H1 (cell line): ENCODE measurements at regions not wholly inside any gene's neighbourhood (a gene's known extent, or its start where the extent isn't known, plus 50 kb on each side); places are given as distances from the start of the nearest gene placed in this dataset.

Source experiments
- CTCF ChIA-PET: fragments of 300-600 bp; sonication (Branson Sonifier 250); formaldehyde crosslinking; loops from one replicate; lab custom pipeline; 2021; ENCODE audit not compliant: partially characterized antibody; lab: Charles Lee
- POLR2A ChIA-PET: fragments of 300-600 bp; sonication (Branson Sonifier 250); formaldehyde crosslinking; loops from one replicate; lab custom pipeline; 2021; ENCODE audit warnings: inconsistent platforms; ENCODE audit not compliant: partially characterized antibody; lab: Charles Lee
- DNase-seq, 2 experiments: peaks; one replicate each; pipeline versions ENCODE4 v3.0.0 to v3.0.0-alpha.2; 2010 to 2022; ENCODE audit warnings: low spot score in 2 of 2, low read depth in 1 of 2, mixed read lengths in 1 of 2
- FAIRE-seq: peaks from 2 replicates; lab custom pipeline; 2011; peaks lifted over from hg19 to GRCh38; lab: Jason Lieb, UNC
- H2AFZ ChIP-seq: 2 replicates; pipeline ENCODE4 v1.8.1; 2012; ENCODE audit warnings: low read length, inconsistent platforms
- H2AK5ac ChIP-seq: 2 replicates; pipeline ENCODE4 v1.6.1; 2013; ENCODE audit warnings: low read depth, low read length
- H2BK120ac ChIP-seq: replicated peaks from 2 replicates; pipeline ENCODE3; 2013; ENCODE audit warnings: low read depth, low read length, inconsistent platforms
- H2BK12ac ChIP-seq: 2 replicates; pipeline ENCODE4 v1.6.1; 2013; ENCODE audit warnings: low read depth, low read length
- H2BK15ac ChIP-seq: 2 replicates; pipeline ENCODE4 v1.6.1; 2013; ENCODE audit warnings: low read length
- H2BK20ac ChIP-seq: 2 replicates; pipeline ENCODE4 v1.6.1; 2013; ENCODE audit warnings: low read length
- H2BK5ac ChIP-seq: 2 replicates; pipeline ENCODE4 v1.6.1; 2013; ENCODE audit warnings: low read depth, low read length
- H3K14ac ChIP-seq: 2 replicates; pipeline ENCODE4 v1.6.1; 2013; ENCODE audit warnings: inconsistent platforms; ENCODE audit not compliant: insufficient read length
- H3K18ac ChIP-seq: 2 replicates; pipeline ENCODE4 v1.6.1; 2013; ENCODE audit warnings: low read length; ENCODE audit errors: extremely low read depth
- H3K23ac ChIP-seq: 2 replicates; pipeline ENCODE4 v1.6.1; 2013; ENCODE audit warnings: inconsistent platforms; ENCODE audit not compliant: insufficient read length
- H3K23me2 ChIP-seq: 2 replicates; pipeline ENCODE4 v1.6.1; 2013; ENCODE audit warnings: low read depth, low read length
- H3K27ac ChIP-seq: 2 replicates; pipeline ENCODE4 v1.6.1; 2011; ENCODE audit warnings: low read depth, low read length, inconsistent platforms
- H3K27me3 ChIP-seq, 4 experiments: replicated peaks in 1 of 4; 1 replicate in 1 of 4; 2 replicates in 3 of 4; pipeline versions ENCODE4 v1.6.1 to v1.8.1; 2011 to 2013; ENCODE audit warnings: low read length in 3 of 4, mild to moderate bottlenecking in 3 of 4, inconsistent platforms in 2 of 4, mixed read lengths in 2 of 4, moderate library complexity in 1 of 4; ENCODE audit not compliant: control insufficient read depth in 3 of 4, insufficient read depth in 3 of 4; ENCODE audit errors: extremely low read depth in 1 of 4
- H3K36me3 ChIP-seq, 4 experiments: 2 replicates each; pipeline versions ENCODE4 v1.6.1 to v1.8.1; 2011 to 2013; ENCODE audit warnings: mild to moderate bottlenecking in 4 of 4, low read length in 3 of 4, moderate library complexity in 2 of 4, control low read depth in 1 of 4, inconsistent platforms in 1 of 4; ENCODE audit not compliant: insufficient read depth in 4 of 4, control insufficient read depth in 2 of 4
- H3K4ac ChIP-seq: replicated peaks from 2 replicates; pipeline ENCODE3; 2013; ENCODE audit warnings: low read length, low read depth, mixed read lengths, inconsistent platforms; ENCODE audit not compliant: insufficient read length
- H3K4me1 ChIP-seq, 4 experiments: replicated peaks in 1 of 4; 1 replicate in 1 of 4; 2 replicates in 3 of 4; pipeline versions ENCODE4 v1.6.1 to v1.8.1; 2011 to 2013; ENCODE audit warnings: low read length in 3 of 4, inconsistent platforms in 2 of 4, mixed read lengths in 1 of 4; ENCODE audit not compliant: insufficient read depth in 4 of 4, control insufficient read depth in 3 of 4
- H3K4me2 ChIP-seq, 2 experiments: 2 replicates each; pipeline versions ENCODE4 v1.6.1 to v1.8.1; 2011 to 2013; ENCODE audit warnings: low read depth in 2 of 2, low read length in 2 of 2, control low read depth in 1 of 2, inconsistent platforms in 1 of 2, mild to moderate bottlenecking in 1 of 2; ENCODE audit not compliant: insufficient read depth in 1 of 2
- H3K4me3 ChIP-seq, 4 experiments: fragments of 200-600, 300-600 bp in 1 of 4; sonication (generic), shearing (Covaris generic), sonication (Bioruptor Twin) in 1 of 4; 2 replicates each; pipeline versions ENCODE4 v1.5.1 to v1.8.1; 2011 to 2016; ENCODE audit warnings: low read length in 4 of 4, low read depth in 3 of 4, control low read depth in 2 of 4, inconsistent platforms in 2 of 4, mild to moderate bottlenecking in 2 of 4, mixed read lengths in 1 of 4, moderate library complexity in 1 of 4; ENCODE audit not compliant: insufficient read depth in 2 of 4; ENCODE audit errors: extremely low read depth in 1 of 4
- H3K56ac ChIP-seq: replicated peaks from 2 replicates; pipeline ENCODE3; 2013; ENCODE audit warnings: low read depth, mild to moderate bottlenecking, mixed read lengths, low read length, inconsistent platforms; ENCODE audit not compliant: insufficient read length
- H3K79me1 ChIP-seq: 2 replicates; pipeline ENCODE4 v1.6.1; 2013; ENCODE audit warnings: low read depth, low read length, control low read depth
- H3K79me2 ChIP-seq, 2 experiments: 2 replicates each; pipeline versions ENCODE4 v1.6.1 to v1.8.1; 2012 to 2013; ENCODE audit warnings: low read length in 2 of 2, mild to moderate bottlenecking in 2 of 2, inconsistent platforms in 1 of 2; ENCODE audit not compliant: insufficient read depth in 2 of 2, control insufficient read depth in 1 of 2
- H3K9ac ChIP-seq, 4 experiments: replicated peaks in 1 of 4; 1 replicate in 1 of 4; 2 replicates in 3 of 4; pipeline versions ENCODE4 v1.6.1 to v1.8.1; 2011 to 2013; ENCODE audit warnings: low read depth in 3 of 4, low read length in 3 of 4, control low read depth in 2 of 4, mild to moderate bottlenecking in 2 of 4, moderate library complexity in 2 of 4, inconsistent platforms in 1 of 4; ENCODE audit errors: extremely low read depth in 1 of 4
- H3K9me3 ChIP-seq, 2 experiments: 2 replicates each; pipeline versions ENCODE4 v1.6.1 to v1.8.1; 2012 to 2013; ENCODE audit warnings: mild to moderate bottlenecking in 2 of 2, moderate library complexity in 2 of 2, control low read depth in 1 of 2, inconsistent platforms in 1 of 2, low read depth in 1 of 2, low read length in 1 of 2, mixed read lengths in 1 of 2; ENCODE audit not compliant: insufficient read depth in 2 of 2
- H4K20me1 ChIP-seq, 2 experiments: replicated peaks in 1 of 2; 2 replicates each; pipeline versions ENCODE3 to v1.8.1; 2011 to 2013; ENCODE audit warnings: inconsistent platforms in 2 of 2, low read length in 2 of 2, mild to moderate bottlenecking in 1 of 2; ENCODE audit not compliant: insufficient read depth in 2 of 2, control insufficient read depth in 1 of 2
- H4K5ac ChIP-seq: 2 replicates; pipeline ENCODE4 v1.6.1; 2013; ENCODE audit warnings: low read length, low read depth, mixed read lengths, inconsistent platforms; ENCODE audit not compliant: insufficient read length
- H4K8ac ChIP-seq: 2 replicates; pipeline ENCODE4 v1.8.0; 2013; ENCODE audit warnings: mild to moderate bottlenecking, moderate library complexity, low read length, inconsistent platforms; ENCODE audit not compliant: insufficient read depth; ENCODE audit errors: extremely low read depth
- H4K91ac ChIP-seq: replicated peaks from 2 replicates; pipeline ENCODE3; 2013; ENCODE audit warnings: low read length, mixed read lengths, inconsistent platforms; ENCODE audit not compliant: insufficient read length
- BACH1 ChIP-seq: IDR thresholded peaks from 2 replicates; pipeline ENCODE4 v1.6.1; 2012; ENCODE audit warnings: low read length, improper control_type of control experiment
- CHD1 ChIP-seq: IDR thresholded peaks from 2 replicates; pipeline ENCODE4 v1.6.1; 2012; ENCODE audit warnings: low read depth, low read length, improper control_type of control experiment
- EP300 ChIP-seq, 2 experiments: IDR thresholded peaks; 1 replicate in 1 of 2; 2 replicates in 1 of 2; pipeline ENCODE4 v1.6.1; 2011 to 2012; ENCODE audit warnings: low read depth in 2 of 2, low read length in 2 of 2, mild to moderate bottlenecking in 2 of 2, borderline replicate concordance in 1 of 2, inconsistent platforms in 1 of 2, moderate library complexity in 1 of 2
- GABPA ChIP-seq: IDR thresholded peaks from 2 replicates; pipeline ENCODE4 v1.6.1; 2011; ENCODE audit warnings: mild to moderate bottlenecking, low read length, moderate library complexity, borderline replicate concordance; ENCODE audit not compliant: insufficient read depth
- HDAC2 ChIP-seq, 2 experiments: fragments of 300-600 bp in 1 of 2; sonication (generic) in 1 of 2; IDR thresholded peaks; 2 replicates each; pipeline ENCODE4 v1.6.1; 2011 to 2012; ENCODE audit warnings: low read depth in 2 of 2, low read length in 2 of 2, mild to moderate bottlenecking in 2 of 2, moderate library complexity in 2 of 2, borderline replicate concordance in 1 of 2, inconsistent platforms in 1 of 2
- JUND ChIP-seq: IDR thresholded peaks from 2 replicates; pipeline ENCODE4 v1.6.1; 2011; ENCODE audit warnings: mild to moderate bottlenecking, improper control_type of control experiment, low read length
- KDM4A ChIP-seq: IDR thresholded peaks from one replicate; pipeline ENCODE4 v1.7.1; 2012; ENCODE audit warnings: low read depth, mild to moderate bottlenecking, moderate library complexity, low read length, inconsistent platforms; ENCODE audit not compliant: severe bottlenecking
- KDM5A ChIP-seq: fragments of 200-600 bp; IDR thresholded peaks from 2 replicates; pipeline ENCODE4 v1.7.1; 2012; ENCODE audit warnings: mild to moderate bottlenecking, low read length, inconsistent platforms, mixed read lengths
- NRF1 ChIP-seq: IDR thresholded peaks from 2 replicates; pipeline ENCODE4 v1.6.1; 2011; ENCODE audit warnings: mild to moderate bottlenecking, low read depth, low read length, improper control_type of control experiment
- RFX5 ChIP-seq: IDR thresholded peaks from 2 replicates; pipeline ENCODE4 v1.6.1; 2011; ENCODE audit warnings: low read depth, low read length, improper control_type of control experiment, borderline replicate concordance
- SP4 ChIP-seq: IDR thresholded peaks from 2 replicates; pipeline ENCODE4 v1.6.1; 2012; ENCODE audit warnings: low read length, inconsistent platforms
- TCF12 ChIP-seq: IDR thresholded peaks from 2 replicates; pipeline ENCODE4 v1.6.1; 2011; ENCODE audit warnings: low read depth, mild to moderate bottlenecking, low read length
- ZNF274 ChIP-seq: IDR thresholded peaks from 2 replicates; pipeline ENCODE4 v1.7.0; 2012; ENCODE audit warnings: low read length, borderline replicate concordance; ENCODE audit errors: extremely low read depth
- WGBS, 2 experiments: shearing (Covaris generic) in 1 of 2; methylation state at CpG; one replicate each; pipeline versions ENCODE4 v1.1.6 to v1.1.7; 2013 to 2015; ENCODE audit warnings: low lambda C conversion rate in 2 of 2, mixed read lengths in 2 of 2, inconsistent platforms in 1 of 2, low coverage in 1 of 2, missing lambda C conversion rate in 1 of 2; ENCODE audit not compliant: insufficient replicate concordance in 2 of 2, insufficient coverage in 1 of 2, insufficient read length in 1 of 2; ENCODE audit errors: extremely low coverage in 1 of 2, missing lambda C conversion rate in 1 of 2; 5-methylcytosine and 5-hydroxymethylcytosine counted together
- TF ChIP-seq, protein P1 (sequence below): IDR thresholded peaks from 2 replicates; pipeline ENCODE4 v1.6.1; 2012; ENCODE audit warnings: inconsistent platforms

DNA sequence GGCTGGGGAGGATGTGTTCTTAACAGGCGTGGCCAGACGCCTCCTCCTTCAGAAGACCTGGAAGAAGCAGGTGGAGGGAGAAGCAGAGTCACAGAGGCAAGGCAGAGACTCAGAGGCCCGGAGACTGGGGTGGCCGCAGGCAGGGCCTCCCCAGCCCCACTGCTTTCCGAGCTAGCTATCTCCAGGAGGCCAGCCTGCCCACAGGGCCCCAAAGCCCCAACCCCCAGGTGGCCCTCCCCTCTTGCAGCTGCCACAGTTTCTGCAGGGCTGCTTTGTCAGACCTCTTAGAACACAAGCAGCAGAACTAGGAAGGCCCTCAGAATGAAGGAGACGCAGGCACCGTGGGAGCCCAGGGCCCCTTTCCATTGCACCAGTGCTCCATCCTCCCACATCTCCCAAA, 69.0 kb upstream of the MLN start:
- no peaks in the 10 kb centered on the region for H3K9me3 ChIP-seq
- H3K4me1 ChIP-seq: peaks cover 0 to 15% (median 10%) of the 10 kb centered on the region in 4 experiments; a peak in 5 of 7 replicates
- POLR2A ChIA-PET: no interaction called here
- peak overlapping the region; percentile 88; the same call in 1 of the 2 replicates for H2BK15ac ChIP-seq
- no peak overlapping the region for H4K91ac ChIP-seq
- H3K14ac ChIP-seq: no peak overlapping the region
- H2BK20ac ChIP-seq: 0 out of 2 replicates have a peak overlapping the region, but pooled peaks have one; percentile 80
- no peaks in the 10 kb centered on the region for H4K20me1 ChIP-seq
- no peak overlapping the region for H3K9ac ChIP-seq
- no peak overlapping the region for H3K4me3 ChIP-seq
- H3K23ac ChIP-seq: no peak overlapping the region
- H3K27ac ChIP-seq: no peak overlapping the region
- no peak for DNase-seq
- no peak overlapping the region for H2BK5ac ChIP-seq
- CTCF ChIA-PET: interaction anchor here (1.0 to 3.0 kb wide), 4 partner anchors 12 to 155 kb away, joined by 3 to 10 read pairs (median 7); no protein-coding TSS in a partner anchor
- H2BK12ac ChIP-seq: no peak overlapping the region
- no peaks in the 10 kb centered on the region for H3K27me3 ChIP-seq
- 74% methylated on average over 7 of the region's 7 CpGs; no CpG with 5 or more reads in 1 of the 2 experiments for WGBS, 2 experiments
- no peaks in the 10 kb centered on the region; the same call in 1 of the 2 replicates for H3K23me2 ChIP-seq
- no peak overlapping the region for H3K4ac ChIP-seq
- no peak overlapping the region for H4K5ac ChIP-seq
- H4K8ac ChIP-seq: no peak overlapping the region
- no peak overlapping the region for H2BK120ac ChIP-seq
- no peaks in the 10 kb centered on the region for H3K36me3 ChIP-seq
- no peak overlapping the region for H2AK5ac ChIP-seq
- no peak overlapping the region for H3K56ac ChIP-seq
- H3K79me2 ChIP-seq: no peaks in the 10 kb centered on the region
- H3K18ac ChIP-seq: no peak overlapping the region; the same call in 1 of the 2 replicates
- H3K79me1 ChIP-seq: no peaks in the 10 kb centered on the region
- no peak overlapping the region for H3K4me2 ChIP-seq
- H2AFZ ChIP-seq: no peak overlapping the region
- FAIRE-seq: no peak
- no peak for TF ChIP-seq HDAC2 (IDR thresholded peaks at IDR 0.05; ENCODE audit: borderline replicate concordance in 1 of 2, low read depth in 2 of 2, low read length in 2 of 2)
- no peak for TF ChIP-seq NRF1
- TF ChIP-seq SP4: no peak
- TF ChIP-seq GABPA: no peak
- no peak for TF ChIP-seq BACH1
- no peak for TF ChIP-seq JUND
- no peak for TF ChIP-seq ZNF274
- no peak for TF ChIP-seq EP300 (IDR thresholded peaks at IDR 0.05; ENCODE audit: borderline replicate concordance in 1 of 2, low read depth in 2 of 2, low read length in 2 of 2)
- no peak for TF ChIP-seq KDM5A
- no peak for TF ChIP-seq KDM4A
- no peak for TF ChIP-seq RFX5
- TF ChIP-seq TCF12: no peak
- TF ChIP-seq, protein P1, sequence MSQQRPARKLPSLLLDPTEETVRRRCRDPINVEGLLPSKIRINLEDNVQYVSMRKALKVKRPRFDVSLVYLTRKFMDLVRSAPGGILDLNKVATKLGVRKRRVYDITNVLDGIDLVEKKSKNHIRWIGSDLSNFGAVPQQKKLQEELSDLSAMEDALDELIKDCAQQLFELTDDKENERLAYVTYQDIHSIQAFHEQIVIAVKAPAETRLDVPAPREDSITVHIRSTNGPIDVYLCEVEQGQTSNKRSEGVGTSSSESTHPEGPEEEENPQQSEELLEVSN: no peak
- TF ChIP-seq CHD1: no peak
